Glutamatergic neuron (in vitro differentiated cells): ENCODE measurements at regions not wholly inside any gene's neighbourhood (a gene's known extent, or its start where the extent isn't known, plus 50 kb on each side); places are given as distances from the start of the nearest gene placed in this dataset.

Experiments used
- DNase-seq: peaks from one replicate; pipeline ENCODE4 v3.0.0; 2022
- H3K27ac Mint-ChIP-seq: one replicate; pipeline ENCODE4 v1.8.0; 2020; ENCODE audit warnings: mild to moderate bottlenecking, mixed read lengths, inconsistent platforms; ENCODE audit not compliant: unreplicated experiment
- H3K27me3 Mint-ChIP-seq: one replicate; pipeline ENCODE4 v1.8.0; 2020; ENCODE audit warnings: mild to moderate bottlenecking, moderate library complexity, mixed read lengths, inconsistent platforms; ENCODE audit not compliant: unreplicated experiment
- H3K36me3 Mint-ChIP-seq: one replicate; pipeline ENCODE4 v1.8.0; 2020; ENCODE audit warnings: mild to moderate bottlenecking, mixed read lengths, inconsistent platforms; ENCODE audit not compliant: unreplicated experiment
- H3K4me1 Mint-ChIP-seq: one replicate; pipeline ENCODE4 v1.8.0; 2020; ENCODE audit warnings: mild to moderate bottlenecking, low read depth, mixed read lengths, inconsistent platforms; ENCODE audit not compliant: unreplicated experiment
- H3K4me3 Mint-ChIP-seq: one replicate; pipeline ENCODE4 v1.8.0; 2020; ENCODE audit warnings: mild to moderate bottlenecking, mixed read lengths, inconsistent platforms; ENCODE audit not compliant: unreplicated experiment
- H3K9me3 Mint-ChIP-seq: one replicate; pipeline ENCODE4 v1.8.0; 2020; ENCODE audit warnings: mild to moderate bottlenecking, moderate library complexity, mixed read lengths, inconsistent platforms; ENCODE audit not compliant: unreplicated experiment
- CTCF ChIP-seq: fragments of 200-600 bp; sonication (generic); IDR thresholded peaks from one replicate; pipeline ENCODE4 v1.5.0; 2021; ENCODE audit not compliant: partially characterized antibody, unreplicated experiment

GRCh38 chr13:63088226-63088625, 1672.6 kb upstream of the PCDH20 start:
- no peaks in the 10 kb centered on the region for H3K36me3 Mint-ChIP-seq
- no peak for TF ChIP-seq CTCF
- no peak for DNase-seq
- H3K4me3 Mint-ChIP-seq: no peak overlapping the region
- no peaks in the 10 kb centered on the region for H3K4me1 Mint-ChIP-seq
- no peaks in the 10 kb centered on the region for H3K27me3 Mint-ChIP-seq
- no peaks in the 10 kb centered on the region for H3K9me3 Mint-ChIP-seq
- H3K27ac Mint-ChIP-seq: no peak overlapping the region

- no peak overlapping the region for H3K27ac Mint-ChIP-seq
- no peaks in the 10 kb centered on the region for H3K27me3 Mint-ChIP-seq
- no peak for DNase-seq
- no peaks in the 10 kb centered on the region for H3K4me1 Mint-ChIP-seq
- H3K9me3 Mint-ChIP-seq: no peaks in the 10 kb centered on the region
- H3K4me3 Mint-ChIP-seq: no peak overlapping the region
- peaks cover 4% of the 10 kb centered on the region for H3K36me3 Mint-ChIP-seq
- no peak for TF ChIP-seq CTCF
Measured at GRCh38 chr13:63086286-63086685, 1670.6 kb upstream of the PCDH20 start.

DNA sequence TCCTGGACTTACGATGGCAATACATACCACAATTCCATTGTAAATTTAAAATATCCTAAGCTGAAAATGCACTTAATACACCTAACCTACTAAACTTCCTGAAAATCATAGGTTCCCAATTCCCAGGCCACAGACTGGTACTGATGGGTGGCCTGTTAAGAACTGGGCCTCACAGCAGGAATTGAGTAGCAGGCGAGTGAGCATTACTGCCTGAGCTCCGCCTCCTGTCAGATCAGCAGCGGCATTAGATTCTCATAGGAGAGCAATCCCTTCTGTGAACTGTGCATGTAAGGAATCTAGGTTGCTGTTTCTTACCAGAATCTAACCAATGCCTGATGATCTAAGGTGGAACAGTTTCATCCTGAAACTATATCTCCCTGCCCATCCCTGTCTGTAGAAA, 1670.2 kb upstream of the PCDH20 start:
- Mint-ChIP-seq H3K9me3 (no peaks in the 10 kb centered on the region), H3K36me3 (peaks cover 4% of the 10 kb centered on the region), H3K4me1 (no peaks in the 10 kb centered on the region), H3K4me3 (no peak overlapping the region), H3K27me3 (no peaks in the 10 kb centered on the region), H3K27ac (no peak overlapping the region)
- no peak for TF ChIP-seq CTCF
- DNase-seq: no peak

GRCh38 chr13:63081400-63082014, 1665.9 kb upstream of the PCDH20 start:
- Mint-ChIP-seq H3K27me3 (no peaks in the 10 kb centered on the region), H3K36me3 (peaks cover 5% of the 10 kb centered on the region), H3K9me3 (no peaks in the 10 kb centered on the region), H3K4me3 (no peak overlapping the region), H3K27ac (no peak overlapping the region), H3K4me1 (no peaks in the 10 kb centered on the region)
- DNase-seq: no peak
- no peak for TF ChIP-seq CTCF

DNA sequence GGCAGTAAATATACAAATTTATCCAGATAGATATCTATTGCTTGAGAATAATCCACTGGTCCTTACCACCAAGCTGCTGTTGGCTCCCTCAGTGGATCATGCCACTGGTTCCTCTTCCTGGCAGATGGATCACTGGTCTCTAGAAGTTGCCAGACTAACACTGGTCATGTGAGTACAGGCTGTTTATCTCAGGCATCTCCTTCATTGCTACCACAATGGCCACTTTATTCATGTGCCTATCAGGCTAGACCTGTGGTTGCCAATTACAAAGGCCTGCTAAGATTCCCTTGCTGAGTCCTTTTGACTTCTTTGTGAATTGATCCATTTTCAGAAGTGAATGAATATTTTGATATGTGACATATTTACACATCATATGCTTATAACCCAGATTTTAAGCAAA, 1659.5 kb upstream of the PCDH20 start:
- DNase-seq: no peak
- no peaks in the 10 kb centered on the region for H3K9me3 Mint-ChIP-seq
- H3K4me1 Mint-ChIP-seq: no peaks in the 10 kb centered on the region
- no peak overlapping the region for H3K4me3 Mint-ChIP-seq
- H3K27ac Mint-ChIP-seq: no peak overlapping the region
- no peaks in the 10 kb centered on the region for H3K27me3 Mint-ChIP-seq
- H3K36me3 Mint-ChIP-seq: peaks cover 3% of the 10 kb centered on the region
- no peak for TF ChIP-seq CTCF
